KMS-11 (cell line): ENCODE measurements at regions not wholly inside any gene's neighbourhood (a gene's known extent, or its start where the extent isn't known, plus 50 kb on each side); places are given as distances from the start of the nearest gene placed in this dataset.

Experiments
- H2AFZ ChIP-seq: fragments of 200-600 bp; sonication (generic); 2 replicates; pipeline ENCODE4 v1.6.1; 2016; ENCODE audit warnings: antibody characterized with exemption, mixed run types, low read depth
- H3K27ac ChIP-seq: fragments of 200-600 bp; sonication (generic); 2 replicates; pipeline ENCODE4 v1.6.1; 2016; ENCODE audit warnings: mild to moderate bottlenecking, mixed run types
- H3K27me3 ChIP-seq: fragments of 200-600 bp; sonication (generic); 2 replicates; pipeline ENCODE4 v1.6.1; 2017; ENCODE audit warnings: mild to moderate bottlenecking, low read depth, mixed run types, moderate library complexity; ENCODE audit not compliant: insufficient read depth
- H3K36me3 ChIP-seq: fragments of 200-600 bp; sonication (generic); 2 replicates; pipeline ENCODE4 v1.6.1; 2017; ENCODE audit warnings: mild to moderate bottlenecking, mixed run types; ENCODE audit not compliant: insufficient read depth
- H3K4me1 ChIP-seq: fragments of 200-600 bp; sonication (generic); 2 replicates; pipeline ENCODE4 v1.6.1; 2016; ENCODE audit warnings: mild to moderate bottlenecking, low read depth, mixed run types; ENCODE audit not compliant: poor library complexity, severe bottlenecking
- H3K4me2 ChIP-seq: fragments of 200-600 bp; sonication (generic); 2 replicates; pipeline ENCODE4 v1.7.0; 2016; ENCODE audit warnings: mild to moderate bottlenecking, mixed run types
- H3K4me3 ChIP-seq: fragments of 200-600 bp; sonication (generic); IDR thresholded peaks from 2 replicates; pipeline ENCODE4 v1.6.1; 2017; ENCODE audit warnings: low read depth, low read length, mixed read lengths; ENCODE audit not compliant: insufficient read depth
- H3K79me2 ChIP-seq: fragments of 200-600 bp; sonication (generic); 2 replicates; pipeline ENCODE4 v1.6.1; 2016; ENCODE audit warnings: low read depth, mixed run types; ENCODE audit not compliant: insufficient read depth
- H3K9ac ChIP-seq: fragments of 200-600 bp; sonication (generic); 2 replicates; pipeline ENCODE4 v1.6.1; 2016; ENCODE audit warnings: mild to moderate bottlenecking, mixed run types
- H4K20me1 ChIP-seq: fragments of 200-600 bp; sonication (generic); 2 replicates; pipeline ENCODE4 v1.6.1; 2016; ENCODE audit warnings: mild to moderate bottlenecking, mixed run types; ENCODE audit not compliant: insufficient read depth
- CTCF ChIP-seq: fragments of 200-600 bp; sonication (generic); conservative IDR thresholded peaks from 2 replicates; pipeline ENCODE4 v1.6.1; 2017; ENCODE audit warnings: low read depth, mild to moderate bottlenecking, antibody characterized with exemption, low read length, moderate library complexity, mixed read lengths

DNA sequence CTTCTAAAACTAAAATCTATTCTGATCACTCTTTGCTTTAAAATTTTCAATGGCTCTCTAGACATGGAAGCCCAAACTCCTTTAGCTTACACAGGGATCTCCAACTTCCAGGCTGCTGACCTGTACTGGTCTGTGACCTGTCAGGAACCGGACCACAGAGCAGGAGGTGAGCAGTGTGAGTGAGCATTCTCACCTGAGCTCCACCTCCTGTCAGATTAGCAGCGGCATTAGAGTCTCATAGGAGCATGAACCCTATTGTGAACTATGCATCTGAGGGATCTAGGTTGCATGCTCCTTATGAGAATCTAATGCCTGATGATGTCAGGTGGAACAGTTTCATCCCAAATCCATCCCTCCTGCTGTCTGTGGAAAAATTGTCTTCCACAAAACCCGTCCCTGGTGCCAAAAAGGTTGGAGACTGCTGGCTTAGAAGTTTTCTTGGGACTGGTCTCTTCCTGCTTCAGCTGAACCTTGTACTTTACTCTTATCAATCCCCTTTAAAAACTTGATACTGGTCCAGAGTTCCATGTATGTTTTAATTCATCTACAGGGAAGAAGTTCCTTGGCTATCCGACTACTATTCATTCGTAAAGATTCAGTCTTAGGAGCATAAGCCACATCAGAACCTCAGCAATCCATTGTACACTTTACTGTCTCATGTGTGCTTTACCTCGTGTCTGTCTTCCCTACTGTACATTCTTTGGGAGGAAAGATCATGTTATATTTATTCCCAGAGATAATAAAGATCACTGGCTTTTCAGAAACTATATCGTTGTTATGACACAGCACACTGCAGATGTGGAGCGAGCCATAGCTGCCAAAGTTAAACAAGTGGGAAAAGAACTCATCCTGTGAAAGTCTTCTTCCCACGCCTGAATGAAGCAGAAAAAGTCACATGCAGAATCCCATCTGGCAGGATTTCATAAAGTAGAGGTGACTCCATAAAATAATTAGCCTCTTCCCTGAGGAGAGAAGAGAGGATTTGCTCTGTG, 183.8 kb downstream of the LRATD1 start:
- H3K79me2 ChIP-seq = no peaks in the 10 kb centered on the region
- H3K27me3 ChIP-seq = no peaks in the 10 kb centered on the region
- TF ChIP-seq CTCF = no peak
- no peak overlapping the region for H3K4me3 ChIP-seq
- H3K4me1 ChIP-seq = no peaks in the 10 kb centered on the region
- no peak overlapping the region for H3K4me2 ChIP-seq
- no peaks in the 10 kb centered on the region for H3K36me3 ChIP-seq
- H4K20me1 ChIP-seq = no peaks in the 10 kb centered on the region
- H3K27ac ChIP-seq = no peak overlapping the region
- H2AFZ ChIP-seq = no peak overlapping the region
- no peak overlapping the region for H3K9ac ChIP-seq

DNA sequence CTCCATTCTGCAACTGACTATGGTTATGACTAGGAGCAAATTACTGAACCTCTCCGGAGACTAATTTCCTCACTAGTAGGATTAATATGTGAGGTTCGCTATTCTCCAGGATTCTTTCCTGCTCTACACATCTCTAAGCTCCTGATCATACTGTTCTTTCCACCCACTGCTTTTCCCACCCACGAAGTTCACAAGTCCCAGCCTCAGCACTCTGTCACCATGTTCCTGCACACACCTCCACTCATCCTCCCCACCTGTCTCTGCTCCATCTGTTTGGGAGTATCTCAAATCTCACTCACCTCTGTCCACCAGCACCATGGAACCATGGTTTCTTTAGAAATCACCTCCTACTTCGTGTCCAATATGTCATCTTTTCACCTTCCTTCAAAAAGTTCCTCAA, 185.3 kb downstream of the LRATD1 start:
- H3K27ac ChIP-seq = no peak overlapping the region
- H2AFZ ChIP-seq = no peak overlapping the region
- H3K36me3 ChIP-seq = no peaks in the 10 kb centered on the region
- no peak overlapping the region for H3K4me2 ChIP-seq
- H3K4me1 ChIP-seq = no peaks in the 10 kb centered on the region
- H4K20me1 ChIP-seq = no peaks in the 10 kb centered on the region
- no peak overlapping the region for H3K4me3 ChIP-seq
- TF ChIP-seq CTCF = no peak
- H3K27me3 ChIP-seq = no peaks in the 10 kb centered on the region
- no peaks in the 10 kb centered on the region for H3K79me2 ChIP-seq
- H3K9ac ChIP-seq = no peak overlapping the region

DNA sequence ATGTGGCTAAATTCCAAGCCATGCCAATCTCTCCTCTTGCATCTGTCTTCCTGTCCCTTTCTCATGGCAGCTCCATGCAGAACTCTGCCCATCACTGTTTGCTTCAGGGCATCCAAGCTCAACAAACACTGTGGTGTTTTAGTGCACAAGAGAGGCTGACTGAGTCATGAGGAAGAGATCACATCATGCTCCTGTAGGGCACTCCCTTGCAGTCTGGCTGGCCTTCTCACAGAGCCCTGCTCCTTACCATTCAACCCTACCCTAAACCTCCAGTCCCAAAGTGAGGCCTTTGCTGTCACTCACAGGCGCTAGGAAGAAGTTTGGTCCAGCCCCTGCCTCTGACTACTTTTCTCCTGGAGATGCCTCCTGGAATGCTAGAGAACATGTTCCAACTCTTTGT, 194.0 kb downstream of the LRATD1 start:
- Histone ChIP-seq H3K36me3 (no peaks in the 10 kb centered on the region), H3K4me2 (no peak overlapping the region)

DNA sequence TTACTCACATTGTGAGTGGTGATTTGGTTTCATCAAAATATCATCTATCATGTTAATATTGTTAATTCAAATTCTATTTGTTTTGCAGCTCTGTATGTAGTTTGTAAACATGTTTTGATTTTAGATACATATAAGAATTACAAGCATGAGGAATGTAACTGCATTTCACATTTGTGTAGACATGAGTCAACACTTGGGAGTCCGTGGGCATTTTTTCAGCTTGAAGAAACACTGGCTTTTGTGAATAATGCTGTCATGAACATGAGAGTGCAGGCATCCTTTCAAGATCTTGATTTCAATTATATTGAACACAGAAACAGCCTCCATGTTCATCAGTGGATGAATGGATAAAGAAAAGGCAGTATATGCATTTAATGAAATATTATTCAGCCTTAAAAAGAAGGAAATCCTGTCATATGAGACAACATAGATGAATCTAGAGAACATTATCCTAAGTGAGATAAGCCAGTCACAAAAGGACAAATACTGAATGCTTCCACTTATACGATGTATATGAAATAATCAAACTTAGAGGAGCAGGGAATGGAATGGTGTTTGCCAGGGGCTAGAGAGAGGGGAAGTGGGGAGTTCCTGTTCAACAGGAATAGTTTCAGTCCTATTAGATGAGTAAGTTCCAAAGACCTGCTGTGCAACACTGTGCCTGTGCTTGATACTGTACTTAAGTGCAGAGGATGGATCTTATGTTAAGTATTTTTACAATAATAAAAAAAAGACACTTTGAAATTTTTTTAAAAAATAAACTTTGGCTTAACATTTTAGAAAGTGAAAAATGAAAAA, 194.9 kb downstream of the LRATD1 start:
- no peak overlapping the region for H3K27ac ChIP-seq
- no peaks in the 10 kb centered on the region for H3K27me3 ChIP-seq
- H3K4me3 ChIP-seq = no peak overlapping the region
- H3K9ac ChIP-seq = no peak overlapping the region
- no peak for TF ChIP-seq CTCF
- H2AFZ ChIP-seq = no peak overlapping the region
- H3K4me2 ChIP-seq = no peak overlapping the region
- H4K20me1 ChIP-seq = no peaks in the 10 kb centered on the region
- H3K4me1 ChIP-seq = no peaks in the 10 kb centered on the region
- H3K36me3 ChIP-seq = no peaks in the 10 kb centered on the region
- H3K79me2 ChIP-seq = no peaks in the 10 kb centered on the region

More for the DNA sequence above, 194.0 kb downstream of the LRATD1 start:
- TF ChIP-seq CTCF = no peak
- Histone ChIP-seq H3K27ac (no peak overlapping the region), H3K9ac (no peak overlapping the region), H3K79me2 (no peaks in the 10 kb centered on the region), H3K27me3 (no peaks in the 10 kb centered on the region), H3K4me3 (no peak overlapping the region), H3K4me1 (no peaks in the 10 kb centered on the region), H4K20me1 (no peaks in the 10 kb centered on the region), H2AFZ (no peak overlapping the region)
